ENCODE measurements at regions not wholly inside any gene's neighbourhood (a gene's known extent, or its start where the extent isn't known, plus 50 kb on each side); places are given as distances from the start of the nearest gene placed in this dataset.

- Histone ChIP-seq H3K9ac (ENCODE audit: low read length) (0 out of 2 replicates have a peak overlapping the region, but pooled peaks have one; percentile 10), H3K79me2 (ENCODE audit: insufficient read depth, low read length) (peaks cover 43% of the 10 kb centered on the region), H3K4me1 (ENCODE audit: control insufficient read depth in 1 of 2, insufficient read depth in 2 of 2, low read length in 2 of 2) (peaks cover 60 to 94% of the 10 kb centered on the region in 2 experiments), H3K4me2 (ENCODE audit: low read length) (no peak overlapping the region; the same call in 1 of the 2 replicates), H3K27me3 (ENCODE audit: insufficient read depth, low read length) (no peaks in the 10 kb centered on the region), H3K9me2 (ENCODE audit: insufficient read depth) (no peaks in the 10 kb centered on the region), H3K9me3 (ENCODE audit: control insufficient read depth in 1 of 2, insufficient read depth in 1 of 2, low read depth in 1 of 2, low read length in 2 of 2) (no peaks in the 10 kb centered on the region), H3K4me3 (replicated peaks in 1 of 2; ENCODE audit: low read depth in 1 of 2, low read length in 2 of 2) (no peak overlapping the region), H3K27ac (ENCODE audit: low read depth, low read length) (peak overlapping the region; percentile 100), H2AFZ (ENCODE audit: low read depth, low read length, poor library complexity, severe bottlenecking) (no peak overlapping the region), H4K20me1 (ENCODE audit: insufficient read depth) (no peaks in the 10 kb centered on the region), H3K36me3 (ENCODE audit: control insufficient read depth in 1 of 2, insufficient read depth in 2 of 2, low read length in 2 of 2) (peaks cover 2 to 61% of the 10 kb centered on the region in 2 experiments; a peak in 3 of 4 replicates)
- intact Hi-C loops (cut with micrococcal nuclease): no loop called here
- TSS peak; percentile 2 for BruUV-seq (replicated peaks)
- ChIA-PET CTCF (interaction anchor here (0.6 to 3.8 kb wide), 4 partner anchors 22 to 301 kb away, joined by 3 to 26 read pairs (median 3); no protein-coding TSS in a partner anchor), POLR2A (interaction anchor here (1.1 kb wide), 1 partner anchor 43 kb away, joined by 3 read pairs; no protein-coding TSS in a partner anchor), RAD21 (ENCODE audit: low non-redundant PET in 1 of 2, low total read pairs in 2 of 2, uncharacterized antibody in 2 of 2, unreplicated experiment in 2 of 2) (no interaction called here)
- TF ChIP-seq JUND (IDR thresholded peaks at IDR 0.05): peak; percentile 10; the same call in 1 of the 2 replicates
- peak; percentile 84 for TF ChIP-seq POLR2AphosphoS5 (IDR thresholded peaks at IDR 0.05; ENCODE audit: low read depth, low read length)
- no peak for TF ChIP-seq RAD21 (IDR thresholded peaks at IDR 0.05; ENCODE audit: low read depth)
- no peak for TF ChIP-seq SRF (IDR thresholded peaks at IDR 0.05; ENCODE audit: low read depth)
- TF ChIP-seq MAX (IDR thresholded peaks at IDR 0.05): no peak; the same call in 1 of the 2 replicates
- no peak for TF ChIP-seq EZH2 (IDR thresholded peaks at IDR 0.05)
- no peak for TF ChIP-seq TCF7L2 (IDR thresholded peaks at IDR 0.05; ENCODE audit: borderline replicate concordance, extremely low read depth, insufficient read depth, insufficient read length)
- 0 out of 2 replicates have a peak, but pooled peaks have one; percentile 11 for TF ChIP-seq FOSL1 (IDR thresholded peaks at IDR 0.05; ENCODE audit: low read depth)
- ATAC-seq (peak; percentile 20; the same call in 1 of the 2 replicates), DNase-seq (ENCODE audit: low read depth, low spot score) (no peak)
These were observed 138.9 kb upstream of the KLF14 start for GRCh38 chr7:130872756-130873448.
